ENCODE measurements at regions not wholly inside any gene's neighbourhood (a gene's known extent, or its start where the extent isn't known, plus 50 kb on each side); places are given as distances from the start of the nearest gene placed in this dataset.
"Not testable (repeated sequence)": the region's sequence is repeated elsewhere in the genome, so short reads cannot be mapped to it uniquely, and the experiment has no call there.

DNA sequence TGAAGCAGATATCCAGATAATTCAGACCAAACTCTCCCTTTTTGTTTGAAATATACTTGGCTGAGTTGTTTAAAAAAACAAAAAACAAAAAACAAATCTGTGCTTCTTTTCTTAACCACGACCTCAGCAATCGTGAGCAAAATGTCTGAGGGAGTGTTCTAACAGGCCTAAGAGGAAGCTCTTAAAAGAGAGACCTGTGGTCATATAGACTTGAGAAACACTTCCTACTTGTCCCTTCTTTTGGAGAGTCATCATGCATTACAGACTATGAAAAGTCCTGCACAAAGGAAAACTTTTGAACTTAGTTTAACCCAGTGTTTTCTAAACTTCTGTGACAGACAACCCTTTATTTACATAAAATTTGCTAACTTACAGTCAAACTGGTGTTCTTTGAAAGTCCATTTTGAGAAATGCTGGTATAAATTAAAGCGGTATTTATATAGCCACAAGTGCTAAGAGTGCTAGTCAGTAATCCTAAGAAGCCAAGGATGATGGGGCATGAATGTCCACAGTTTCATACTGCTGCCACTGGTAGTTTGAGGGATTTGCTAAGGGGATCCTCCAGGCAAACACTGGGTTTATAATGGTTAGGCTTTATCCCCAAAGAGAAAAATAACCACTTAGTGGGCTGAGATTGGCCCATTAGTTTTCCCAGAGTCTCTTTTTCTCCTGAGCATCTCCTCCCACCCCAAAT lies 199.8 kb downstream of the LRRC70 start:
- intact Hi-C loops (cut with DNase I) = no loop called here
- no peak for DNase-seq (ENCODE audit: low spot score)

GRCh38 chr5:62777081-62777480 lies 198.5 kb downstream of the LRRC70 start:
- intact Hi-C loops (cut with DNase I) = not testable (repeated sequence)

GRCh38 chr5:62776592-62776991 lies 198.0 kb downstream of the LRRC70 start:
- intact Hi-C loops (cut with DNase I); DNase-seq (ENCODE audit: low spot score): not testable (repeated sequence)

More at GRCh38 chr5:62777081-62777480, 198.5 kb downstream of the LRRC70 start:
- DNase-seq (ENCODE audit: low spot score) = not testable (repeated sequence)

DNA sequence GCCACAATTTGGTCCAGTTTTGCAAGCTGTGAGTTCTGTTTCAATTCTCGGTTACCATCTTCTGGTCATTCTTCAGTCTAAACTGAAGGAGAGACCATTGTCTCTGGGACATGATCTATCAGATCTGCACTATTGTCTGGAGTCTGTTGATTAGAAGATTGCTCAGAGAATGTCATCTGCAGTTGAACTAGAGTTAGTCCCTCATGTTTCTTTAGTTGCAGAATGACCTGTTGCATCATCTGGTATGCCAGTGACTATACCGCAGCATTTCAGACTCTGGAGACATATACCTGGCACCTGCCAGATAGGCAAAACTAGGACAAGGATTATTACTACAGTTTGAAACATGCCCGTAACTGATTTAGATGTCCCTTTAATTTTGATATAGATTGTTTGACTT lies 194.8 kb downstream of the LRRC70 start:
- intact Hi-C loops (cut with DNase I) = no loop called here
- no peak for DNase-seq (ENCODE audit: low spot score)

DNA sequence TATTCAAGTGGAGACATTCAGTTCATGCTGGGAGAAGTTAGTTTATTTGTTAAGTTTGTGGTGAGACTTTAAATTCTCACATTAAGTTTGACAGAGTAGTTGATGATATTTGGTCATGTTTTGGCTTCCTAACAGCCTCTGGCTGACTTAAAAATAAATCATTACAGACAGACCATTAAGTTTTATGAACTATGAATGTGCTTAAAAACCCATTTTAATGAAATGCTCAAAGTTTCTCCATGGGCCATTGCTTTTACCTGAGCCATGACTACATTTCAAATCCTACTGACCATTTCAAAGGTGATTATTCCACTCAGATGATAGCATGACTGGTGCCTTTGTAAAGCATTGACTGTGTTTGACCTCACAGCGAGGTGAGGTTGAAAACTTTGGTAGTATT lies 192.7 kb downstream of the LRRC70 start:
- no peak for DNase-seq (ENCODE audit: low spot score)
- intact Hi-C loops (cut with DNase I) = no loop called here

- intact Hi-C loops (cut with DNase I) = no loop called here
Observed at GRCh38 chr5:62767650-62768049, 189.0 kb downstream of the LRRC70 start.

DNA sequence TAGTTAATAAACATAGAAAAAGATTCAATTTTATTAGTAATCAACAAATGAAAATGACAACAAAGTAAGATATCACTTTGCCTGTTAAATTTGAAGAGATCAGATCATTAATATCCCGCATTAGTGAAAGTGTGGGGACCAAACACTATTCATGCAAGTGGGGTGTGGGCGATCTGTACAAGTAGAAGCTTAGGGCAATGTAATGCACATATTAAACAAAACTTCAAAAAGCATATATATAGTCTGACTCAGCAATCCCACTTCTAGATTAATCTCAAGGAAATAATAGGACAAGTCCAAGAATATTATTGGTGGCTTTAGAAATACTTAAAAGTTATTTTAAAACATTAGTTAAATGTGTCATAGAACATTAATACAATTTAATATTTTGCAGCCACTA lies 188.5 kb downstream of the LRRC70 start:
- DNase-seq (ENCODE audit: low spot score) = no peak

More at GRCh38 chr5:62767650-62768049, 189.0 kb downstream of the LRRC70 start:
- DNase-seq (ENCODE audit: low spot score) = no peak

DNA sequence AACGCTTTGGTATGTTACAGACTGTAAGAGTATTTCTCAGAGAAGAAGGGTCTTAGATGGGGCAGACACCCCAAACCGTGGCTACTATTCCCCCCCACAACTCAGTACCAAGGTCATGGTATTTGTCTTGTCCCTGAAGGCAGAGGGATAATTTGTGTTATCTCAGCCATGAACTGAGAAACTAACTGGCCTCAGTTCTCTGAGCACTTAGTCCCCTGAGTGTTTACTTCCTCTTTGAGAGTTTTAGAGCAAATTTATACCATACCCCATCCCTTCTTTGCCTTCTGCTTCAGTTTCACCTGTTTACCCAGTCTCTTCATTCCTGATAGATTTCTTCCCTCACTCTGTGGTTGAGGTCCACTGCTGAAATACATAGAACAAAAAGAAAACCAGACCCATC lies 183.9 kb downstream of the LRRC70 start:
- intact Hi-C loops (cut with DNase I) = no loop called here
- no peak for DNase-seq (ENCODE audit: low spot score)

More for the DNA sequence above, 188.5 kb downstream of the LRRC70 start:
- intact Hi-C loops (cut with DNase I) = no loop called here

DNA sequence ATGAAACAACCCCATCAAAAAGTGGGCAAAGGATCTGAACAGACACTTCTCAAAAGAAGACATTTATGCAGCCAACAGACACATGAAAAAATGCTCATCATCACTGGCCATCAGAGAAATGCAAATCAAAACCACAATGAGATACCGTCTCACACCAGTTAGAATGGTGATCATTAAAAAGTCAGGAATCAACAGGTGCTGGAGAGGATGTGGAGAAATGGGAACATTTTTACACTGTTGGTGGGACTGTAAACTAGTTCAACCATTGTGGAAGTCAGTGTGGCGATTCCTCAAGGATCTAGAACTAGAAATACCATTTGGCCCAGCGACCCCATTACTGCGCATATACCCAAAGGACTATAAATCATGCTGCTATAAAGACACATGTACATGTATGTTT lies 179.1 kb downstream of the LRRC70 start:
- intact Hi-C loops (cut with DNase I); DNase-seq (ENCODE audit: low spot score): not testable (repeated sequence)

DNA sequence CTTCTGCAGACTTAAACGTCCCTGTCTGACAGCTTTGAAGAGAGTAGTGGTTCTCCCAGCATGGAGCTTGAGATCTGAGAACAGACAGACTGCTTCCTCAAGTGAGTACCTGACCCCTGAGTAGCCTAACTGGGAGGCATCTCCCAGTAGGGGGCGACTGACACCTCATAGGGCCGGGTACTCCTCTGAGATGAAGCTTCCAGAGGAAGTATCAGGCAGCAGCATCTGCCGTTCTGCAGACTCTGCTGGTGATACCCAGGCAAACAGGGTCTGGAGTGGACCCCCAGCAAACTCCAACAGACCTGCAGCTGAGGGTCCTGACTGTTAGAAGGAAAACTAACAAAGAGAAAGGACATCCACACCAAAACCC lies 174.4 kb downstream of the LRRC70 start:
- intact Hi-C loops (cut with DNase I); DNase-seq (ENCODE audit: low spot score): not testable (repeated sequence)

GRCh38 chr5:62752056-62752997 lies 173.7 kb downstream of the LRRC70 start:
- intact Hi-C loops (cut with DNase I) = not testable (repeated sequence)

DNA sequence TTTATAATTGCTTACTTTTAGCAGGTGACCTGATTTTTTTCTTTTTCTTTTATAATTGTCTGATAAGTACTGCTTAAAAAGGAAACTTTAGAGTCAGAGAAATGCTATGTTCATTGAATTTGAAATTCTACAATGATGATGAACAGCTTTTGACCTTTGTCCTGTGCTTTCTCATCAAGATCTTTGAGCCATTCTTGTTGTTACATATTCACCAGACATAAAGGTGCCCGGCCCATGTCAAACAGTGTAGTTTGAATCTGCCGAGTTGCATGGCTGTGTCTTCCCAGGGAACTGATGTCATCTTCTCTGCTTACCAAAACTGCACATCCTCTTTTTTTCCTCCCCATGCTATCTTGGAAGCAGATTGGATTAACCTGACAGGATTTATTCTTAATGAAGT lies 163.6 kb downstream of the LRRC70 start:
- intact Hi-C loops (cut with DNase I) = no loop called here
- DNase-seq (ENCODE audit: low spot score) = no peak

More at GRCh38 chr5:62752056-62752997, 173.7 kb downstream of the LRRC70 start:
- not testable (repeated sequence) for DNase-seq (ENCODE audit: low spot score)

DNA sequence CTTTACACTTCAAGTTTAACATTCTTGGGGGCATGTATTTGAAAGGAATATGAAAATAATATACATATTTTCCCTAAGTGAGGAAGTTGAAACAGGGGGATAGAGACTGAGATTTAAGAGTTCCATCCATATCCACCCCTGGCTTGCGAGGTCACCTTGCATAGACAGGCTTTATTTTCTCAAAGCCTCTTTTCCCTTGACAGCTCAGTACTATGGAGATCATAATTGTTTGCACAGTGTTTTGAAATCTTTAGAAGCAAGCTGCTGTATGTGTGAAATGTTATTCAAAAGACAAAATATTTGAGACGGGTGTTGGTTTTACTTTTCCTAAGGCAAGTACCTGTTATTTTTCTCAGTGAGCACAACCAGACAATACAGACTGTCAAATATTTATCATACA lies 163.1 kb downstream of the LRRC70 start:
- no peak for DNase-seq (ENCODE audit: low spot score)
- intact Hi-C loops (cut with DNase I) = no loop called here

DNA sequence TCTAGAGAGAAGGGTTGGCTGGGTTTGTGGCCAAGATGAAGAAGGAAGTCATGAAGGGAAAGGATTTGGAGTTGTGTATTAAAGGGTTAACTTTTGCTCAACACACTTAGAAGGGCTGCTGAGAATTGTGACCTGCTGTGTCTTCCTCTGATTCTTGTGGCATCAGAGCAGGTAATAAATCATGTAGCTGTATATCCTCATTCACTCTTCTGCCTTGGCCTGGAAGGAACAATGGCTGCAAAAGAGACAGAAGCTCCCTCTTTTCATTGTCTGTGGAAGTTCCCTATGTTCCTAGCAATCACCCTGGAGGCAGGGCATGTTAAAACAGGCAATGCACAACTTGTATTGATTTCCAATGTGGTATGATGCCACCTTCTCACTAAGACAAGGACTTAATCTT lies 159.1 kb downstream of the LRRC70 start:
- DNase-seq (ENCODE audit: low spot score) = no peak
- intact Hi-C loops (cut with DNase I) = no loop called here

GRCh38 chr5:62732677-62733121 lies 154.1 kb downstream of the LRRC70 start:
- DNase-seq (ENCODE audit: low spot score) = no peak
- intact Hi-C loops (cut with DNase I) = no loop called here

DNA sequence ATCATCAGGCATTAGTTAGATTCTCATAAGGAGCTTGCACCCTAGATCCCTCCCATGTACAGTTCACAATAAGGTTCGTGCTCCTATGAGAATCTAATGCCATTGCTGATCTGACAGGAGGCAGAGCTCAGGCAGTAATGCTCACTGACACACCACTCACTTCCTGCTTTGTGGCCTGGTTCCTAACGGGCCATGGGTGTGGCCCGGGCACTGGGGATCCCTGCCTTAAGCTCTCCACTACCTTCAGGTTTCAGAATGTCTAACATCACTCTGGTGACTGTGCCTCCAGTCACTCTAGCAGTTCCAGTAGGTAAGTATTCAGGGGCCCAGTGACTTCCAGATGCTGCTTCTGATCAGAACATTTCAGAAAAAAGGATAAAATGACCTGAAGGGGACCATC lies 152.4 kb downstream of the LRRC70 start:
- no peak for DNase-seq (ENCODE audit: low spot score)
- intact Hi-C loops (cut with DNase I) = no loop called here

GRCh38 chr5:62729675-62730074 lies 151.1 kb downstream of the LRRC70 start:
- no peak for DNase-seq (ENCODE audit: low spot score)
- intact Hi-C loops (cut with DNase I) = no loop called here

- intact Hi-C loops (cut with DNase I) = no loop called here
- no peak for DNase-seq (ENCODE audit: low spot score)
Observed at GRCh38 chr5:62727861-62728260, 149.2 kb downstream of the LRRC70 start.

DNA sequence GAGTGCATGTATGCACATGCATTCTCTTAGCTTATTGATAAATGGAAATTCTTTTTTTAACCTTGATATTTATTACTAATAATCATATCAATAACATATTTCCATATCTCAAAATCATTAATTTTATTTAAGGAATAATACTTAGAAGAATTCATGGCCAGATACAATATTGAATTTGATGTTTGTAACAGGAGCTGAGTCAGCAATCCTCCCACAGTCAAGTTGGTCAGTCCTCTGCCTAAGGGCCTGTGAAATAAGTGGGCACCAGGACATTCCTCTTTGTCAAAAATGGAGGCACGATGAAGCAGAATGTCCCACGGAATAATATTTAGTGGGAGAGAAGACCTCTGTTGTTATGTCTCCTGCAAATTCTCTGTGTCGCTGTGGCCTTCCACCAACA lies 148.6 kb downstream of the LRRC70 start:
- intact Hi-C loops (cut with DNase I) = no loop called here
- no peak for DNase-seq (ENCODE audit: low spot score)

DNA sequence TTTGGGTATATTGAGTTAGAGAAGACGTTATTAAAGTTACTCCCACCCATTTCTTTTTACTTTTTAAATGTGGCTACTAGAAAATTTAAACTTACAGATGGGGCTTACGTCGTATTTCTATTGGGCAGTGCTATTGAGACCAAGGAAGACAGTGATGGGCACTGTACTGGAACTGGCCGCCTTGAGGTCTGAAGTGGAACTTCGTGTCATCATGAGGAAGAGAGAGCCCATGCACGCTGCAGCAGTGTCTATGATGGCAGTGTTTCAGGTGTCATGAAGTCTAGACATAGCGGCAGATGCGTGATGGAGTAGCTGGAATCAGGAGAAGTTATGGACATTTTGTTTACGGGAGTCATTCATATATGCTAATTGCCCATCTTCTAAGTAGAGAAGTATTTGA lies 143.7 kb downstream of the LRRC70 start:
- DNase-seq (ENCODE audit: low spot score) = no peak
- intact Hi-C loops (cut with DNase I) = no loop called here
